HAP-1 (cell line): ENCODE measurements at regions not wholly inside any gene's neighbourhood (a gene's known extent, or its start where the extent isn't known, plus 50 kb on each side); places are given as distances from the start of the nearest gene placed in this dataset.

Experiments
- DNase-seq, 2 experiments: peaks; one replicate each; pipeline ENCODE4 v3.0.0-alpha.2; 2016 to 2020; ENCODE audit warnings: low spot score in 2 of 2
- H3K27me3 ChIP-seq: fragments of 250-450 bp; sonication (Bioruptor Pico); 2 replicates; pipeline ENCODE4 v1.5.1; 2020; ENCODE audit warnings: low read depth, mild to moderate bottlenecking, moderate library complexity
- H3K36me3 ChIP-seq: fragments of 250-450 bp; sonication (Bioruptor Pico); replicated peaks from 2 replicates; pipeline ENCODE4 v1.5.1; 2020; ENCODE audit warnings: mild to moderate bottlenecking
- H3K4me1 ChIP-seq: fragments of 250-450 bp; sonication (Bioruptor Pico); 2 replicates; pipeline ENCODE4 v1.5.1; 2020; ENCODE audit warnings: mild to moderate bottlenecking
- H3K4me3 ChIP-seq: fragments of 250-450 bp; sonication (Bioruptor Pico); 2 replicates; pipeline ENCODE4 v1.5.1; 2020; ENCODE audit warnings: mild to moderate bottlenecking, moderate library complexity
- H3K9me3 ChIP-seq: fragments of 250-450 bp; sonication (Bioruptor Pico); 2 replicates; pipeline ENCODE4 v1.5.1; 2020; ENCODE audit warnings: mild to moderate bottlenecking, moderate library complexity
- in situ Hi-C: fragments of 300-500 bp; cut with MboI; formaldehyde crosslinking; loops from 3 replicates; pipeline ENCODE4 v1.14.3; 2020; ENCODE audit warnings: low sequenced_read_pairs, inconsistent platforms, mixed read lengths

- no peaks in the 10 kb centered on the region for H3K27me3 ChIP-seq
- peak in 1 of 2 experiments; percentile 77 for DNase-seq
- H3K36me3 ChIP-seq: no peaks in the 10 kb centered on the region
- H3K9me3 ChIP-seq: no peaks in the 10 kb centered on the region
- in situ Hi-C loops: no loop called here
- H3K4me3 ChIP-seq: no peak overlapping the region
- peaks cover 34% of the 10 kb centered on the region for H3K4me1 ChIP-seq
Observed at GRCh38 chr10:21314111-21314626, 211.3 kb downstream of the SKIDA1 start.

- Histone ChIP-seq H3K4me1 (peaks cover 29% of the 10 kb centered on the region), H3K36me3 (no peaks in the 10 kb centered on the region), H3K4me3 (no peak overlapping the region), H3K9me3 (no peaks in the 10 kb centered on the region), H3K27me3 (no peaks in the 10 kb centered on the region)
- DNase-seq: no peak
- in situ Hi-C loops: no loop called here
Observed at GRCh38 chr10:21313691-21314090, 211.8 kb downstream of the SKIDA1 start.

GRCh38 chr10:21311426-21311825 lies 214.1 kb downstream of the SKIDA1 start:
- no peaks in the 10 kb centered on the region for H3K27me3 ChIP-seq
- in situ Hi-C loops: no loop called here
- H3K4me3 ChIP-seq: no peak overlapping the region
- H3K4me1 ChIP-seq: peaks cover 28% of the 10 kb centered on the region
- H3K9me3 ChIP-seq: no peaks in the 10 kb centered on the region
- no peaks in the 10 kb centered on the region for H3K36me3 ChIP-seq
- DNase-seq: no peak

GRCh38 chr10:21309427-21309826 lies 216.1 kb downstream of the SKIDA1 start:
- no peaks in the 10 kb centered on the region for H3K36me3 ChIP-seq
- H3K27me3 ChIP-seq: no peaks in the 10 kb centered on the region
- peaks cover 9% of the 10 kb centered on the region for H3K4me1 ChIP-seq
- H3K9me3 ChIP-seq: no peaks in the 10 kb centered on the region
- no peak for DNase-seq
- in situ Hi-C loops: no loop called here
- no peak overlapping the region for H3K4me3 ChIP-seq

- Histone ChIP-seq H3K4me1 (peaks cover 10% of the 10 kb centered on the region), H3K36me3 (no peaks in the 10 kb centered on the region), H3K4me3 (no peak overlapping the region), H3K27me3 (no peaks in the 10 kb centered on the region), H3K9me3 (no peaks in the 10 kb centered on the region)
- no peak for DNase-seq
- in situ Hi-C loops: no loop called here
Observed at GRCh38 chr10:21308946-21309345, 216.5 kb downstream of the SKIDA1 start.

GRCh38 chr10:21308018-21308417 lies 217.5 kb downstream of the SKIDA1 start:
- in situ Hi-C loops: no loop called here

GRCh38 chr10:21304608-21305007 lies 220.9 kb downstream of the SKIDA1 start:
- Histone ChIP-seq H3K9me3 (no peaks in the 10 kb centered on the region), H3K27me3 (no peaks in the 10 kb centered on the region), H3K4me1 (peaks cover 4% of the 10 kb centered on the region; the same call in 1 of the 2 replicates), H3K4me3 (no peak overlapping the region), H3K36me3 (no peaks in the 10 kb centered on the region)
- no peak for DNase-seq
- in situ Hi-C loops: no loop called here

More at GRCh38 chr10:21308018-21308417, 217.5 kb downstream of the SKIDA1 start:
- Histone ChIP-seq H3K9me3 (no peaks in the 10 kb centered on the region), H3K27me3 (no peaks in the 10 kb centered on the region), H3K4me1 (peaks cover 4% of the 10 kb centered on the region; the same call in 1 of the 2 replicates), H3K4me3 (no peak overlapping the region), H3K36me3 (no peaks in the 10 kb centered on the region)
- DNase-seq: no peak

GRCh38 chr10:21304198-21304597 lies 221.3 kb downstream of the SKIDA1 start:
- Histone ChIP-seq H3K36me3 (no peaks in the 10 kb centered on the region), H3K27me3 (no peaks in the 10 kb centered on the region), H3K4me3 (no peak overlapping the region), H3K4me1 (peaks cover 4% of the 10 kb centered on the region; the same call in 1 of the 2 replicates), H3K9me3 (no peaks in the 10 kb centered on the region)
- in situ Hi-C loops: no loop called here
- no peak for DNase-seq

- no peak for DNase-seq
- Histone ChIP-seq H3K36me3 (no peaks in the 10 kb centered on the region), H3K4me3 (no peak overlapping the region), H3K4me1 (peaks cover 19% of the 10 kb centered on the region), H3K9me3 (no peaks in the 10 kb centered on the region), H3K27me3 (no peaks in the 10 kb centered on the region)
- in situ Hi-C loops: no loop called here
Observed at GRCh38 chr10:21300551-21300950, 224.9 kb downstream of the SKIDA1 start.

- H3K9me3 ChIP-seq: no peaks in the 10 kb centered on the region
- no peak for DNase-seq
- H3K27me3 ChIP-seq: no peaks in the 10 kb centered on the region
- H3K4me3 ChIP-seq: no peak overlapping the region
- in situ Hi-C loops: no loop called here
- peaks cover 20% of the 10 kb centered on the region for H3K4me1 ChIP-seq
- no peaks in the 10 kb centered on the region for H3K36me3 ChIP-seq
Observed at GRCh38 chr10:21299330-21299729, 226.2 kb downstream of the SKIDA1 start.

- Histone ChIP-seq H3K4me1 (peaks cover 23% of the 10 kb centered on the region), H3K27me3 (no peaks in the 10 kb centered on the region), H3K36me3 (no peaks in the 10 kb centered on the region), H3K4me3 (no peak overlapping the region), H3K9me3 (no peaks in the 10 kb centered on the region)
- DNase-seq: no peak
- in situ Hi-C loops: no loop called here
Observed at GRCh38 chr10:21298701-21299100, 226.8 kb downstream of the SKIDA1 start.

- peak in 1 of 2 experiments; percentile 62 for DNase-seq
- no peaks in the 10 kb centered on the region for H3K9me3 ChIP-seq
- in situ Hi-C loops: no loop called here
Observed at GRCh38 chr10:21297603-21298383, 227.7 kb downstream of the SKIDA1 start.

GRCh38 chr10:21296575-21297355 lies 228.7 kb downstream of the SKIDA1 start:
- peaks cover 38% of the 10 kb centered on the region for H3K4me1 ChIP-seq
- no peaks in the 10 kb centered on the region for H3K27me3 ChIP-seq
- no peaks in the 10 kb centered on the region for H3K9me3 ChIP-seq
- no peak overlapping the region for H3K4me3 ChIP-seq
- no peak for DNase-seq
- H3K36me3 ChIP-seq: no peaks in the 10 kb centered on the region
- in situ Hi-C loops: no loop called here

More at GRCh38 chr10:21297603-21298383, 227.7 kb downstream of the SKIDA1 start:
- H3K4me1 ChIP-seq: peaks cover 30% of the 10 kb centered on the region
- no peaks in the 10 kb centered on the region for H3K36me3 ChIP-seq
- H3K4me3 ChIP-seq: no peak overlapping the region
- no peaks in the 10 kb centered on the region for H3K27me3 ChIP-seq
